ENCODE measurements at regions not wholly inside any gene's neighbourhood (a gene's known extent, or its start where the extent isn't known, plus 50 kb on each side); places are given as distances from the start of the nearest gene placed in this dataset.
"Not testable (repeated sequence)": the region's sequence is repeated elsewhere in the genome, so short reads cannot be mapped to it uniquely, and the experiment has no call there.

GRCh38 chr2:87455209-87455853, 292.6 kb upstream of the PLGLB2 start:
- not testable (repeated sequence) for TF ChIP-seq POLR2A, POLR2AphosphoS5, CTCF (IDR thresholded peaks at IDR 0.05)
